WI38 (cell line): ENCODE measurements at regions not wholly inside any gene's neighbourhood (a gene's known extent, or its start where the extent isn't known, plus 50 kb on each side); places are given as distances from the start of the nearest gene placed in this dataset.
"Not testable (repeated sequence)": the region's sequence is repeated elsewhere in the genome, so short reads cannot be mapped to it uniquely, and the experiment has no call there.

ENCODE experiments used
- H3K4me3 ChIP-seq: 2 replicates; pipeline ENCODE4 v1.5.1; 2011; ENCODE audit warnings: low read depth, mild to moderate bottlenecking, control low read depth, low read length
- TF ChIP-seq, protein P1 (sequence below): IDR thresholded peaks from 2 replicates; pipeline ENCODE4 v1.5.1; 2012; ENCODE audit warnings: low read depth, mild to moderate bottlenecking, control low read depth, low read length

DNA sequence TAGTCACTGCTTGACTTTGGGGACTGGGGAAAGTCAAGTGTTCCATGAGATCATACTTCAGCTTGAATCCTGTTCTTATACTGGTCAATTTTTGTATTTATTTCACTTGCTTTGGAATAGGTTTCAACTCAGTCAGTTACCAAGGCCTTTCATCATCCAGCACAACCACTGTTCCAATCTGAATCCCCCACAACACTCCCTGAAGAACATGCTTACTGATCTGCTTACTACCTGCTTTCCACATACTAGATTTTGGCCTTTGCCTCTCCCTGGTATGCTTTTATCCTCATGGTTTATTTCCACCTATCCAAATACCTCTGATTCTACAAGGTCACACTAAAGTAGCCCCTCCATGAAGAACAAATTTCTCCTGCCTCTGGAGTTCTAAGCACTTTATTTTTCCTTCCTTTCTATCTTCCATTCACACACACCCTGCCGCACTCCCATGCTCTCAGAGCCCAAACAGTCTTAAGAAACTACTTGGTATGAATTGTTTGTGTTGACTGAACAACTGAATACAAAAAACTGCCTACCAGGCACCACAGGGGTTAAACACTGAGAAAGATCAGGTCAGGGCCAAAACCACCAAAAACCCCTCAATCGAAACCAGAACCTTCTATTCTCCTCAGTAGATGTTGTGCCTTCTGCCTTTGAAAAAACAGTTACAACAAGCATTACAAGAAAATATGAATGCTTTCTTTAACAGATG lies 178.1 kb downstream of the AVL9 start:
- no peak overlapping the region for H3K4me3 ChIP-seq

DNA sequence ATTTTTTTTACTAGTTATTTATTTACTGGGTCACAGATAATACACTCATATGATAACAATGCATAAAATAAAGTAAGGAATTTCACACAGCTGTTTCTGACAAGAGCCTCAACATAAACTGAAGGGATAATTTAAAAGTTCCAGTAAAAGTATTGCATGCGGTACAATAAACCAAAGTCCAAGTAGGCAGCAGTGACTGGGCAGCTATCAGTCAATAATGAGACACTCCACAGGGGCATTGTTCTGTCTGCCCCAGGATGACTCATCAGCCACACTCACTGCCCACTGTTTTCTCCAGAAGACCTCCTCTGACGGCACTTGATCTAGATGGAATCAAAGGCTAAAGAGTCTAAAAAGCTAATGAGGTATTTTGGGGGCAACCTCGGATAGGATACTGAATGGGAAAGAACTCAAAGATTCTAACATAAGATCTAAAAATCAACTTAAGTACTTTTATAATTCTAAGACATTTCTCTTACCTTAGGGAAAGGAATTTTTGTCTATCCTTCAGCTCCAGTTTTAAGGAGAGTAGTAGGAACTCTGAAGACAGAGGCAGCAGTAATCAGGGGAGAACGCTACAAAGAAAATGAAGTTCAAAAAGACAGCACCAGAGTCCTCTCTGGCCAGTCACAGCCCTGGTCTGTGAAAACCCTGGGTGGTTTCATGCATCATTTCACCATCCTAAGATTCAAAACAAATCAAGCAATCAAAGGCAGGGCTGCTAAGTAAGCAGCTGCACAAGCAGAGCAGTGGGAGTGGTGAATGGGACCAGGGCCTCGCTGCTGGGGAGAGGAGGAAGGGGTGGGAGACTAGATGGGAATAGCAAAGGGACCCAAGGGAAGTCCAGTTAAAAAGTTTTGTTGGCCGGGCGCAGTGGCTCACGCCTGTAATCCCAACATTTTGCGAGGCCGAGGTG lies 175.1 kb downstream of the AVL9 start:
- TF ChIP-seq, protein P1, sequence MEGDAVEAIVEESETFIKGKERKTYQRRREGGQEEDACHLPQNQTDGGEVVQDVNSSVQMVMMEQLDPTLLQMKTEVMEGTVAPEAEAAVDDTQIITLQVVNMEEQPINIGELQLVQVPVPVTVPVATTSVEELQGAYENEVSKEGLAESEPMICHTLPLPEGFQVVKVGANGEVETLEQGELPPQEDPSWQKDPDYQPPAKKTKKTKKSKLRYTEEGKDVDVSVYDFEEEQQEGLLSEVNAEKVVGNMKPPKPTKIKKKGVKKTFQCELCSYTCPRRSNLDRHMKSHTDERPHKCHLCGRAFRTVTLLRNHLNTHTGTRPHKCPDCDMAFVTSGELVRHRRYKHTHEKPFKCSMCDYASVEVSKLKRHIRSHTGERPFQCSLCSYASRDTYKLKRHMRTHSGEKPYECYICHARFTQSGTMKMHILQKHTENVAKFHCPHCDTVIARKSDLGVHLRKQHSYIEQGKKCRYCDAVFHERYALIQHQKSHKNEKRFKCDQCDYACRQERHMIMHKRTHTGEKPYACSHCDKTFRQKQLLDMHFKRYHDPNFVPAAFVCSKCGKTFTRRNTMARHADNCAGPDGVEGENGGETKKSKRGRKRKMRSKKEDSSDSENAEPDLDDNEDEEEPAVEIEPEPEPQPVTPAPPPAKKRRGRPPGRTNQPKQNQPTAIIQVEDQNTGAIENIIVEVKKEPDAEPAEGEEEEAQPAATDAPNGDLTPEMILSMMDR, result no peak
- no peak overlapping the region for H3K4me3 ChIP-seq

More for the DNA sequence above, 178.1 kb downstream of the AVL9 start:
- TF ChIP-seq, protein P1, result no peak

DNA sequence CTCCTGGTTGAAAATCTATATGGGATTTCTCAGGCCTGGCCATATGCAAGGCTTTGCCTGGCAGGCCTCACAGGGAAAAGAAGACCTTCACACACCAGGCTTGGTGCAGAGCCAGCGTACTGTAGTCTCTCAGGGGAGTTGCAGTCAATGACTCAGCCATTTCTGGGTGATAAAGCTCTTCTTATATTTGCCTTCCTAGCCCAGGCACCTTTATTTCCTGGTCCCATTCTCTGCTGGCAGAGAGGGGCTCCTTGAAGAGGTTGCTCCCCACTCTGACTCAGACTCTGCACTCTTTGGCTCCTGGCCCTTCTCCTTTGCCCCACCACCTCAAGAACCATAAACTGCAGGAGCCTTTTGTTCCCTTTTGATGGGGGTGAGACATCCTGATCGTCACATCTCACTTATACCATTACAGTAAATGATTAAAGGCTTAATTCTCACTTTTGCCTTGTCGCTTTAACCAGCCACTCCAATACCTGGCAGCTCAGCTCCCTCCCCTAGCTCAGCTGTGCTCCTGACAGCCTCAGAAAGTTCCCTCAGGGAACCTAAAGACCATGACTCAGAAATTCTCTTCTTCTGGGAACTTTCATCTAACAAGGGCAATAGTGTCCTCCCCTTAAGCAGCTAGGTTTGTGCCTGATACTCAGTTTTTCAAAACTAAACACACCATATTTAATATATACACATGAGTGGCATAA lies 174.0 kb downstream of the AVL9 start:
- H3K4me3 ChIP-seq, result not testable (repeated sequence)

DNA sequence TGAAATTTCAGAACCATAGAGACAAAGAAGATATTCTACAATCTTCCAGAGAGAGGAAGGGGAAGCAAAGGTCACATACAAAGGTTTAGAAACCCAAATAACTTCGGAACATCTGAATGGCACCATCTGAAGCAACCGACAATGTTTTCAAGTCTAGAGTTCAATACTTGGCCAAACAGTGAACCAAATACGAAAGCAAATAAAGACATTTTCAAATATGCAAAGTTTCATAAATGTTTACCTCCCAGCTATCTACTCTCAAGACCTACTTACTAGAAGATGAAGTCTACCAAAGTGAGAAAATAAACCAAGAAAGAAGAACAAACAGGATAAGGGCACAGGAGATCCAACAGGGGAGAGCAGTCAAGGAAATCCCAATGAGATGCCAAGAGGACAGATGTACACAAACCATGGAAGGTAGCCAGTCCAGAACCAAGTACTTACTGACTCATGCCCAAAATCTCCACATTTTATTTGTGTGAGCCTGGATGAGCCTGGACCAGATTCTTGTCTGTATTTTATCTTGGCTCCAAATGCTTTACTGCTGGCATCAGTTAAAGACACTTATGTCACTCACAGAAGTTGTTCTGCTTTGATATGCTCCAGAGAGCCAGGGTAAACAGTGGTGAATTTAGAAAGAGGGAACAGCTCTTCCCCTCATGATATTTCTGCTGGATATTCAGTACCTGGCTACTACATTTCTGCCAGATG lies 173.3 kb downstream of the AVL9 start:
- not testable (repeated sequence) for H3K4me3 ChIP-seq

DNA sequence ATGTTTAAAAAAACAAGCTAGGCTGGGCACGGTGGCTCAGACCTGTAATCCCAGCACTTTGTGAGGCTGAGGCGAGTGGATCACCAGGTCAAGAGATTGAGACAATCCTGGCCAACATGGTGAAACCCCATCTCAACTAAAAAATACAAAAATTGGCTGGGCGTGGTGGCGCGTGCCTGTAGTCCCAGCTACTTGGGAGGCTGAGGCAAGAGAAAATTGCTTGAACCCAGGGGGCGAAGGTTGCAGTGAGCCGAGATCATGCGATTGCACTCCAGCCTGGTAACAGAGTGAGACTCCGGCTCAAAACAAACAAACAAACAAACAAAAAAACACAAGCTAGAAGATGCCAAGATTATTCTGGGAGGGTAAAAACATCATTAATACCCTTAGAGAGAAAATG lies 172.3 kb downstream of the AVL9 start:
- not testable (repeated sequence) for H3K4me3 ChIP-seq

DNA sequence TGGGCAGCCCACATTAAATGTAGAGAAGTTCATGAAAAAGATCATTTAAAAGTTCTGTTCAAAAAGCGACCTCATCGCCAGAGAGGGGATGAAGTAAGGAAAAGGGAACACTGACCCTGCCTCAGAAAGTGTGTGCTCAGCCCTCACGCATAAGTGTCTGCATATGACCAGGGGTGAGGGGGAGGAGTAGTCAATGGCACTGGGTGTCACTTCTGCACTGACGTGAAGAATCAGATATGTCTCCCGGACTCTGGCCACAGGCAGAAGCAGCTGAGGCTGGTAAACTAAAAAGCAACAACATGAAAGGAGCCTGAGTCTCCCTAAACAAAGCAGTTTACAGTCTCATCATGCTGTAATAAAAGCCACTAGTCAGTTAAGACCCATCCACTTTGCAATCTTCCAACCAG lies 168.5 kb downstream of the AVL9 start:
- not testable (repeated sequence) for H3K4me3 ChIP-seq

DNA sequence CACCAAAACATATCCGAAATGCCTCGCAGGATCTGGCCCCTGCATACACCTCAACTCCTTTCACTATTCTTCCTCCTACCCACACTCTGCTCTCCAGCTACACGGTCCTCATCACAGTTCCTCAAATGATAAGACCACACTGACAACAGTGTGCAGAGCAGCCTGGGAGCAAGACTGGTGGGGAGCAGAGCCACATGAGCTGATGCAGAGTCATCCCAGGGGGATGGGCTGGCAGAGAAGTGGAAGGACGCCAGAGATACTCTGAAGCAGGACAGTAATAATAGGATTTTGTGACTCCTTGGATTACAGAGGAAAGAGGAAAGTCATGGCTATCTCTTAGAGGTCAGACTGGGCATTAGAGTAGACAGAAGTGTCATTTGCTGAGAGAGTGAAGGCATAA lies 167.2 kb downstream of the AVL9 start:
- H3K4me3 ChIP-seq, result not testable (repeated sequence)

DNA sequence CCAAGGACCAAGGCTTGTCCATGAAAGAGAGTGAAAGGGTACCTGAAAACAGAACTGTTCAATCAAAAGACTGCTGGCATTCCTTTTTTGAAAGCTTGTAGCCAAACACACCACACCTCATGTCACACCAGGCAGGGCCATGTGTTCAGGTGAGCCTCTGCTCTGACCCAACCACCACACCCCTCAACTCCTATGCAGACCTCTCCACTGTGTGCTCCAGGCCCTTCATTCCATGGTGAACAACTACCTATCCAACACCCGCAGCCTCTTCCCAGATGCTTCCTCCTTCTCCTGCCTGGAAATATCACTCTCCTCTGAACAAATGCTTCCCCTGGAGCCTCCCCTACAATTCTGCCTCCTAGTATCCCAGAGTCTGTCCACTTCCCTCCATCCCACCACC lies 166.6 kb downstream of the AVL9 start:
- no peak overlapping the region for H3K4me3 ChIP-seq
- TF ChIP-seq, protein P1, result no peak

DNA sequence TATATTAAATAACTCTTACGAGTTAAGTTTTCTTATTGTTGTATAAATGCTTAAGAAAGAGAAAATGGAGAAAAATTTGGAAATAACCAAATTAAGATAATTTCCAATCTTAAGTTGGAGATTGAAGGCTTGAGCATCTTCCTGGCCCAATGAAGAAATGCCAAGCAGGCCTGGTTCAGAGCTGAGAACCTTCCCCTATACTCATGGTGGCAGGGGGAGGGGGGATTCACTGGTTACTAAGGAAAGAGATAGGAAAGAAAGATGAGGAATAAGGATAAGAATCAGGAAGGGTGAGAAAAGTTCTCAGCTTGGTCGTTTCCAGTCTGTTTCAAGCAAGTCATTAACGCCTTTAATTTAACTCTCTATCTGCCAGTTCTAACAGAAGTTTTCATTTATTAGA lies 166.2 kb downstream of the AVL9 start:
- TF ChIP-seq, protein P1, result no peak
- no peak overlapping the region for H3K4me3 ChIP-seq
